DND-41 (cell line): ENCODE measurements at regions not wholly inside any gene's neighbourhood (a gene's known extent, or its start where the extent isn't known, plus 50 kb on each side); places are given as distances from the start of the nearest gene placed in this dataset.

Experiments used
- ATAC-seq: fragments of 200-7000 bp; cut with Tn5 transposase; 3 replicates; pipeline ENCODE4 v1.9.1; 2021; ENCODE audit warnings: low read depth; ENCODE audit not compliant: insufficient read depth
- DNase-seq: peaks from one replicate; pipeline ENCODE4 v3.0.0-alpha.2; 2020
- H2AFZ ChIP-seq: 2 replicates; pipeline ENCODE4 v1.6.0; 2012; ENCODE audit warnings: low read depth, low read length
- H3K27ac ChIP-seq: 2 replicates; pipeline ENCODE4 v1.5.1; 2012; ENCODE audit warnings: low read length, inconsistent platforms
- H3K27me3 ChIP-seq: fragments of 200-600 bp; sonication (generic); 2 replicates; pipeline ENCODE4 v1.6.0; 2012; ENCODE audit warnings: low read length, mild to moderate bottlenecking, inconsistent platforms; ENCODE audit not compliant: insufficient read depth, poor library complexity
- H3K36me3 ChIP-seq: 2 replicates; pipeline ENCODE4 v1.5.1; 2012; ENCODE audit warnings: low read length, inconsistent platforms; ENCODE audit not compliant: insufficient read depth
- H3K4me1 ChIP-seq: 2 replicates; pipeline ENCODE4 v1.5.1; 2012; ENCODE audit warnings: mild to moderate bottlenecking, low read length; ENCODE audit not compliant: insufficient read depth
- H3K4me2 ChIP-seq: 2 replicates; pipeline ENCODE4 v1.6.0; 2012; ENCODE audit warnings: mild to moderate bottlenecking, moderate library complexity, low read length, inconsistent platforms; ENCODE audit not compliant: insufficient read depth
- H3K4me3 ChIP-seq, 2 experiments: fragments of 200-600 bp in 1 of 2; shearing (Covaris generic) in 1 of 2; 2 replicates each; pipeline ENCODE4 v1.5.1; 2012 to 2016; ENCODE audit warnings: inconsistent platforms in 2 of 2, low read length in 2 of 2, mild to moderate bottlenecking in 2 of 2, low read depth in 1 of 2, moderate library complexity in 1 of 2
- H3K79me2 ChIP-seq: 2 replicates; pipeline ENCODE4 v1.6.0; 2012; ENCODE audit warnings: low read length, inconsistent platforms; ENCODE audit not compliant: insufficient read depth
- H3K9ac ChIP-seq: 2 replicates; pipeline ENCODE4 v1.6.0; 2012; ENCODE audit warnings: low read depth, mild to moderate bottlenecking, inconsistent platforms, low read length, moderate library complexity
- H3K9me3 ChIP-seq: 2 replicates; pipeline ENCODE4 v1.5.1; 2012; ENCODE audit warnings: low read length, moderate library complexity, mild to moderate bottlenecking, inconsistent platforms; ENCODE audit not compliant: insufficient read depth, severe bottlenecking
- H4K20me1 ChIP-seq: 2 replicates; pipeline ENCODE4 v1.6.0; 2012; ENCODE audit warnings: low read length; ENCODE audit not compliant: insufficient read depth
- EZH2 ChIP-seq: IDR thresholded peaks from 3 replicates; pipeline ENCODE4 v1.6.1; 2012; ENCODE audit warnings: borderline replicate concordance, low read depth, mild to moderate bottlenecking, moderate library complexity, low read length, inconsistent platforms; ENCODE audit not compliant: severe bottlenecking
- TF ChIP-seq, protein P1 (sequence below): IDR thresholded peaks from 2 replicates; pipeline ENCODE4 v1.5.1; 2012; ENCODE audit warnings: borderline replicate concordance, low read length, moderate library complexity, mild to moderate bottlenecking; ENCODE audit not compliant: poor library complexity, severe bottlenecking; ENCODE audit errors: extremely low read depth

DNA sequence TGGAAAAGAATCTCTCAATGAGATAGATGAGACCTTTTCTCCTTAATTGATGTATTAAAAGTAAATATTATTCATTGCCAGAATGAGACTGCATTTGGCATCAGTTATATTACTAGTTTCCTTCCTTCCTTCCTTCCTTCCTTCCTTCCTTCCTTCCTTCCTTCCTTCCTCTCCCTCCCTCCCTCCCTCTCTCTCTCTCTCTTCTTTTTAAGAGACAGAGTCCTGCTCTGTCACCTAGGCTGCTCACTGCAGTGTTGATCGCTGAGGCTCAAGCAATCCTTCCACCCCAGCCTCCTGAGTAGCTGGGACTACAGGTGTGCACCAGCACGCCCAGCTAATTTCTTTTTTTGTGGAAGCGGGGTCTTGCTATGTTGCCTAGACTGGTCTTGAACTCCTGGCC, 50.4 kb upstream of the ARX start:
- H3K27me3 ChIP-seq, result no peaks in the 10 kb centered on the region
- H3K4me3 ChIP-seq, result no peak overlapping the region
- H4K20me1 ChIP-seq, result no peaks in the 10 kb centered on the region
- H3K4me2 ChIP-seq, result no peak overlapping the region
- H2AFZ ChIP-seq, result no peak overlapping the region
- no peaks in the 10 kb centered on the region for H3K79me2 ChIP-seq
- H3K27ac ChIP-seq, result no peak overlapping the region
- peaks cover 4% of the 10 kb centered on the region for H3K9me3 ChIP-seq
- TF ChIP-seq, protein P1, sequence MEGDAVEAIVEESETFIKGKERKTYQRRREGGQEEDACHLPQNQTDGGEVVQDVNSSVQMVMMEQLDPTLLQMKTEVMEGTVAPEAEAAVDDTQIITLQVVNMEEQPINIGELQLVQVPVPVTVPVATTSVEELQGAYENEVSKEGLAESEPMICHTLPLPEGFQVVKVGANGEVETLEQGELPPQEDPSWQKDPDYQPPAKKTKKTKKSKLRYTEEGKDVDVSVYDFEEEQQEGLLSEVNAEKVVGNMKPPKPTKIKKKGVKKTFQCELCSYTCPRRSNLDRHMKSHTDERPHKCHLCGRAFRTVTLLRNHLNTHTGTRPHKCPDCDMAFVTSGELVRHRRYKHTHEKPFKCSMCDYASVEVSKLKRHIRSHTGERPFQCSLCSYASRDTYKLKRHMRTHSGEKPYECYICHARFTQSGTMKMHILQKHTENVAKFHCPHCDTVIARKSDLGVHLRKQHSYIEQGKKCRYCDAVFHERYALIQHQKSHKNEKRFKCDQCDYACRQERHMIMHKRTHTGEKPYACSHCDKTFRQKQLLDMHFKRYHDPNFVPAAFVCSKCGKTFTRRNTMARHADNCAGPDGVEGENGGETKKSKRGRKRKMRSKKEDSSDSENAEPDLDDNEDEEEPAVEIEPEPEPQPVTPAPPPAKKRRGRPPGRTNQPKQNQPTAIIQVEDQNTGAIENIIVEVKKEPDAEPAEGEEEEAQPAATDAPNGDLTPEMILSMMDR, result no peak
- TF ChIP-seq EZH2, result no peak
- no peaks in the 10 kb centered on the region for H3K36me3 ChIP-seq
- no peak overlapping the region for H3K9ac ChIP-seq
- DNase-seq (no peak), ATAC-seq (no peak)
- H3K4me1 ChIP-seq, result peaks cover 11% of the 10 kb centered on the region
